HFFc6 (cell line): ENCODE measurements at regions not wholly inside any gene's neighbourhood (a gene's known extent, or its start where the extent isn't known, plus 50 kb on each side); places are given as distances from the start of the nearest gene placed in this dataset.

ENCODE experiments used
- DNase-seq: peaks from one replicate; pipeline ENCODE4 v3.0.0-alpha.2; 2018
- H3K27ac Mint-ChIP-seq: 2 replicates; pipeline ENCODE4 v1.8.0; 2020; ENCODE audit warnings: mild to moderate bottlenecking, mixed read lengths
- H3K27me3 Mint-ChIP-seq: 2 replicates; pipeline ENCODE4 v1.8.0; 2021; ENCODE audit warnings: mild to moderate bottlenecking, moderate library complexity, mixed read lengths; ENCODE audit not compliant: insufficient read depth
- H3K36me3 Mint-ChIP-seq: 2 replicates; pipeline ENCODE4 v1.8.0; 2021; ENCODE audit warnings: low read depth, mixed read lengths
- H3K4me1 Mint-ChIP-seq: 2 replicates; pipeline ENCODE4 v1.8.0; 2020; ENCODE audit warnings: low read depth, mixed read lengths
- H3K4me3 Mint-ChIP-seq: 2 replicates; pipeline ENCODE4 v1.8.0; 2020; ENCODE audit warnings: mild to moderate bottlenecking, moderate library complexity, mixed read lengths
- H3K9me3 Mint-ChIP-seq: 2 replicates; pipeline ENCODE4 v1.8.0; 2020; ENCODE audit warnings: mild to moderate bottlenecking, mixed read lengths
- CTCF ChIP-seq: fragments of 200-600 bp; sonication (generic); IDR thresholded peaks from 2 replicates; pipeline ENCODE4 v1.5.0; 2021; ENCODE audit warnings: antibody characterized with exemption, mild to moderate bottlenecking

DNA sequence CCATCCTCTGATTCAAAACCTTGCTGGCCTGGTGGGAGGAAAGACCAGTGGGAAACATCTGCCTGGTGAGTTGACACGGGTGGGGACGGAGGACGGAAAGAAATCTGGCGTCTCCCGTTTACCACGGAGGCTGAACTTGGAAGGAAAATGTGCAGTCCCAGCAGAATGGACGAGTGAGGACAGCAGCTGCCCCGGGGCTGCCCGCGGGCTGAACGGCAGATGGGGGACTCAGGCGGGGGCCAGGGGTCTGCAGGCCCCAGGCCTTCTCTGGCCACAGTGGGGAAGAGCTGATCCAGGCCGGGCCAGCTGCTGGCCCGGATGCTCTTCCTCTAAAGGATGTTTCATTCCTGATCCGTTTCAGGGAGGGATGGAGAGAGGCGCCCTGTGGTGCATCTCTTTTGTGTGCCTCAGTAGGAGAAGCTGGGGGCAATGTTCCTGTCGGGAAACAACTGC, 147.5 kb upstream of the CHST15 start:
- no peak overlapping the region for H3K27ac Mint-ChIP-seq
- H3K9me3 Mint-ChIP-seq: peaks cover 6% of the 10 kb centered on the region
- no peak for DNase-seq
- H3K36me3 Mint-ChIP-seq: no peaks in the 10 kb centered on the region
- peaks cover 21% of the 10 kb centered on the region; the same call in 1 of the 2 replicates for H3K27me3 Mint-ChIP-seq
- H3K4me1 Mint-ChIP-seq: no peaks in the 10 kb centered on the region
- no peak overlapping the region for H3K4me3 Mint-ChIP-seq
- TF ChIP-seq CTCF: no peak

DNA sequence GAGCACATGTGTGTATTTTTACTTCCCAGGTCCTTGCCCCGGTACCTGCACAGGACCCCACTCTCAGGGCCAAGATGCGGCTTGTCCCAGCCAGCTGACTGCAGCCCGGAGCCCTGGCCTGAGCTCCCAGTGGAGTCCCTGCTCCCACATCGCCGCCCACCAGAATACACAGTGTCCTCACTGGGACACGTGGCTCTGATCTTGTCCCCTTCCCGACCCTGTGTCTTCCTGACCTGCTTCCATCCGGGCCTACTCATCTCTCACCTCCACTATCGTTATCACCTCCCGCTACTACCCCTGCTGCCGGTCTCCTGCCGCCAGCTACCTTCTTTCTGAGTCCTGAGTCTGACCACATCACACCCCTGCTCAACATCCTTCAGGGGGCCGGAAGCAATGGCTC, 146.3 kb upstream of the CHST15 start:
- H3K4me3 Mint-ChIP-seq: no peak overlapping the region
- H3K9me3 Mint-ChIP-seq: peaks cover 13% of the 10 kb centered on the region
- H3K27me3 Mint-ChIP-seq: peaks cover 19% of the 10 kb centered on the region
- TF ChIP-seq CTCF: no peak
- no peaks in the 10 kb centered on the region for H3K4me1 Mint-ChIP-seq
- DNase-seq: no peak
- H3K36me3 Mint-ChIP-seq: no peaks in the 10 kb centered on the region
- no peak overlapping the region for H3K27ac Mint-ChIP-seq

DNA sequence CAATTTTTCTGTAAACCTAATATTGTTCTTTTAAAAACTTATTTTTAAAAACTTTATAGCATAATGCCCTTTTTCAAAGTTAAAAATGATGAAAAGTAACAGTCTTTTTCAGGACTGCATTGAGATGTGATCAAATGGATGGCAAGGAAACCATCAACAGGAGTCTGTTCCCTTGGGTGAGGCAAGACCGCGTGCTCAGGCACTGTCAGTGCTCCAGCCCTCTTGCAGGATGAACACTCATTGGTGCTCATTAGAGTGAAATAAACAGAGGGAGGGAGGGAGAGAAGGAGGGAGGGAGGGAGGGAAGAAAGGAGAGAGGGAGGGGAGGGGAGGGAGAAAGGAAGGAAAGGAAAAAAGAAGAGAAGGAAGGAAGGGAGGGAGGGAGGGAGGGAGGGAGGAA, 145.7 kb upstream of the CHST15 start:
- peaks cover 19% of the 10 kb centered on the region for H3K27me3 Mint-ChIP-seq
- H3K27ac Mint-ChIP-seq: no peak overlapping the region
- no peaks in the 10 kb centered on the region for H3K4me1 Mint-ChIP-seq
- H3K4me3 Mint-ChIP-seq: no peak overlapping the region
- H3K9me3 Mint-ChIP-seq: peaks cover 13% of the 10 kb centered on the region
- no peak for DNase-seq
- TF ChIP-seq CTCF: no peak
- no peaks in the 10 kb centered on the region for H3K36me3 Mint-ChIP-seq

GRCh38 chr10:124238367-124238766, 145.0 kb upstream of the CHST15 start:
- peaks cover 13% of the 10 kb centered on the region for H3K9me3 Mint-ChIP-seq
- no peaks in the 10 kb centered on the region for H3K36me3 Mint-ChIP-seq
- no peak for TF ChIP-seq CTCF
- no peaks in the 10 kb centered on the region for H3K4me1 Mint-ChIP-seq
- H3K27ac Mint-ChIP-seq: no peak overlapping the region
- DNase-seq: no peak
- H3K4me3 Mint-ChIP-seq: no peak overlapping the region
- H3K27me3 Mint-ChIP-seq: peaks cover 14% of the 10 kb centered on the region

GRCh38 chr10:124237282-124237961, 144.0 kb upstream of the CHST15 start:
- H3K27me3 Mint-ChIP-seq: peaks cover 9% of the 10 kb centered on the region
- H3K36me3 Mint-ChIP-seq: 0 out of 2 replicates have a peak, but pooled peaks cover 4% of the 10 kb centered on the region
- H3K9me3 Mint-ChIP-seq: peaks cover 16% of the 10 kb centered on the region; the same call in 1 of the 2 replicates
- no peaks in the 10 kb centered on the region for H3K4me1 Mint-ChIP-seq
- no peak for DNase-seq
- no peak overlapping the region for H3K27ac Mint-ChIP-seq
- H3K4me3 Mint-ChIP-seq: no peak overlapping the region
- TF ChIP-seq CTCF: no peak
